Stomach smooth muscle (tissue), 2 donors: ENCODE measurements at regions not wholly inside any gene's neighbourhood (a gene's known extent, or its start where the extent isn't known, plus 50 kb on each side); places are given as distances from the start of the nearest gene placed in this dataset.

Experiments used
- H3K27ac ChIP-seq: one replicate; pipeline ENCODE4 v1.7.0; 2013; ENCODE audit warnings: mild to moderate bottlenecking, low read length, inconsistent platforms
- H3K27me3 ChIP-seq, 2 donors: one replicate each; pipeline ENCODE4 v1.7.0; 2013; ENCODE audit warnings: low read length in 2 of 2; ENCODE audit not compliant: insufficient read depth in 2 of 2, control insufficient read depth in 1 of 2
- H3K36me3 ChIP-seq, 2 donors: one replicate each; pipeline ENCODE4 v1.7.0; 2013; ENCODE audit warnings: low read length in 2 of 2; ENCODE audit not compliant: control insufficient read depth in 2 of 2, insufficient read depth in 2 of 2
- H3K4me1 ChIP-seq: one replicate; pipeline ENCODE4 v1.7.0; 2013; ENCODE audit warnings: low read length; ENCODE audit not compliant: control insufficient read depth, insufficient read depth
- H3K4me3 ChIP-seq, 2 donors: one replicate each; pipeline ENCODE4 v1.7.0; 2013; ENCODE audit warnings: low read length in 2 of 2
- H3K9ac ChIP-seq, 2 donors: one replicate each; pipeline ENCODE4 v1.7.0; 2013; ENCODE audit warnings: low read length in 2 of 2, mild to moderate bottlenecking in 1 of 2
- H3K9me3 ChIP-seq, 2 donors: one replicate each; pipeline ENCODE4 v1.7.0; 2013; ENCODE audit warnings: low read length in 2 of 2; ENCODE audit not compliant: control insufficient read depth in 2 of 2
- donor health status: healthy.
- donor health status: Pancreatic carcinoma.

- H3K9me3 ChIP-seq, result peaks cover 5 to 6% of the 10 kb centered on the region in 2 donors
- H3K9ac ChIP-seq, result no peak overlapping the region
- no peak overlapping the region for H3K4me3 ChIP-seq
- no peaks in the 10 kb centered on the region for H3K36me3 ChIP-seq
- H3K27me3 ChIP-seq, result no peaks in the 10 kb centered on the region
- H3K27ac ChIP-seq, result no peak overlapping the region
- peaks cover 12% of the 10 kb centered on the region for H3K4me1 ChIP-seq
Measured at GRCh38 chr1:164366014-164366413, 193.0 kb upstream of the PBX1 start.

DNA sequence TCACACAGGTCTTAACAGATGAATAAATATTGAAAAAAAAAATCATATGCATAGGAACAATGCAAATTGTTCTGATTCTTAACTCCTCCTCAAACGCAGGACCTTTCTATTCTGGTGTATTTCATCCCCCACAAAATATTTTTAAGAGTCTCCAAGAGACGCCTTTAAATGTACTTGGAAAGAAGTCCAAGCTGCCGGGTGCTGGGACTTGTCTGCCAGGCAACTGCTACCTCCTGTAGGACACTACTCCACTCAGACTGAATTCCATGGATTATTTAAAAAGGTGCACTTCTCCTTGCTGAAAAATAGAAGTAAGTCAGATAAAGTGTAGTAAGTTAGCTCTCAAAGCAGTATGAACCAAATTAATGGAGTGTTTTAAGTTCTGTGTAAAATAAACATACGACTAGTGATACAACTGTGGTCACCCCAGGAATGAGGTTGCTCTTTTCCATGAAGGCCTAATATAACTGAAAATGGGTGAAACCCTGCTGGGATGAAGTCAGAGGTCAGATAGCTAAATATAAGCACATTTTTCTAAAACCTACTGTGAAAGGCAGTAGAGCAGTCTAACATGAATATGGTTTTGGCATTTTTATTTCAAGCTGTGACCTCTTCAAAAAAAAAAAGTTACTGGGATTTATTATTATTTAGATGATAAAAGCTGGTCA lies 189.2 kb upstream of the PBX1 start:
- Histone ChIP-seq H3K4me3 (peak overlapping the region in 1 of 2 donors; percentile 32), H3K27ac (peak overlapping the region; percentile 19)

DNA sequence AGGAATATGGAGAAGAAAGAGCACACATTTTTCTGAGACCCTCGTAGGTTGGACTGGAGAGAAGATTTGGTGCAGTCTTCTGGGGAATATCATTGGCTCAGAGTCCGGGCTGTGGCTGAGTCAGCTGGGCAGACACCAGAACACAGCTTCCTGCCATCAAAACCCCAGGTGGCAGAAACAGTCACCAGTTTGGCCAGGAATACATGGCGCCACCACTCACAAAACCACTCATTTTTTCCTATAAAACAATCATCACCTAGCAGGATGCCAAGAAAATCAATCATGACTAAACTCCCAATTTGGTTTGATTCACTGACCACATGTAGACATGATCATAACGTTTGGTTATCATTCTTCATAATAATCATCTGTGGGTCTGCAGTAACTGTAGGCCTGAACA lies 178.1 kb upstream of the PBX1 start:
- Histone ChIP-seq H3K4me1 (no peaks in the 10 kb centered on the region), H3K27me3 (no peaks in the 10 kb centered on the region), H3K9ac (no peak overlapping the region), H3K9me3 (no peaks in the 10 kb centered on the region), H3K4me3 (no peak overlapping the region), H3K36me3 (no peaks in the 10 kb centered on the region), H3K27ac (no peak overlapping the region)

More for the DNA sequence above, 189.2 kb upstream of the PBX1 start:
- H3K36me3 ChIP-seq, result no peaks in the 10 kb centered on the region
- H3K9ac ChIP-seq, result no peak overlapping the region
- no peaks in the 10 kb centered on the region for H3K27me3 ChIP-seq
- H3K4me1 ChIP-seq, result peaks cover 2% of the 10 kb centered on the region
- H3K9me3 ChIP-seq, result peaks cover 5 to 6% of the 10 kb centered on the region in 2 donors

GRCh38 chr1:164382384-164382783 lies 176.6 kb upstream of the PBX1 start:
- Histone ChIP-seq H3K9ac (no peak overlapping the region), H3K27me3 (no peaks in the 10 kb centered on the region), H3K36me3 (no peaks in the 10 kb centered on the region), H3K9me3 (no peaks in the 10 kb centered on the region), H3K4me1 (no peaks in the 10 kb centered on the region), H3K4me3 (no peak overlapping the region), H3K27ac (no peak overlapping the region)

GRCh38 chr1:164384262-164384661 lies 174.7 kb upstream of the PBX1 start:
- no peak overlapping the region for H3K27ac ChIP-seq
- no peaks in the 10 kb centered on the region for H3K36me3 ChIP-seq
- no peak overlapping the region for H3K4me3 ChIP-seq
- no peak overlapping the region for H3K9ac ChIP-seq
- H3K27me3 ChIP-seq, result no peaks in the 10 kb centered on the region
- no peaks in the 10 kb centered on the region for H3K9me3 ChIP-seq
- H3K4me1 ChIP-seq, result no peaks in the 10 kb centered on the region

GRCh38 chr1:164417016-164417704 lies 141.8 kb upstream of the PBX1 start:
- Histone ChIP-seq H3K27ac (no peak overlapping the region), H3K9ac (no peak overlapping the region), H3K4me1 (no peaks in the 10 kb centered on the region), H3K36me3 (no peaks in the 10 kb centered on the region), H3K9me3 (no peaks in the 10 kb centered on the region), H3K4me3 (no peak overlapping the region), H3K27me3 (no peaks in the 10 kb centered on the region)

DNA sequence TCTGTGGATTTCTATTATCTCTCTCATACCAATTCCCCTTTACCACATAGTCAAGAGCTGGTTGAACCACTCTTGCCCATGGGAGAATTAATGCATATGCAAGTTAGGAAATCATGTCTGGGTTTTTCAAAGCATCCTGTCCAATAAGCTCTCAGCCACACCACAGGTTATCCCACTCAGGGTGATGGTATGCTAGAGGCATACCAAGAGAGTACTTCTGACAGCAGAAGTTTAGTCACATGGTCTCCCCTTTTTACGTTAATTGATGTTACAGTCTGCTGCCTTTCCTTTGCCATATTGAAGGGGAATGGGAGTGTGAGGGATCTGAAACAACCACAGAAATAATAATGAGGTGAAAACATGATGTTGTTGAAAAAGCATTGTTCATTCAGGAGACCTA lies 135.8 kb upstream of the PBX1 start:
- Histone ChIP-seq H3K4me1 (no peaks in the 10 kb centered on the region), H3K9me3 (no peaks in the 10 kb centered on the region), H3K27ac (no peak overlapping the region), H3K36me3 (no peaks in the 10 kb centered on the region), H3K27me3 (no peaks in the 10 kb centered on the region), H3K4me3 (no peak overlapping the region), H3K9ac (no peak overlapping the region)

GRCh38 chr1:164433141-164433817 lies 125.7 kb upstream of the PBX1 start:
- Histone ChIP-seq H3K27ac (no peak overlapping the region), H3K4me3 (no peak overlapping the region), H3K9ac (no peak overlapping the region), H3K36me3 (no peaks in the 10 kb centered on the region), H3K27me3 (no peaks in the 10 kb centered on the region), H3K4me1 (peaks cover 2% of the 10 kb centered on the region), H3K9me3 (no peaks in the 10 kb centered on the region)

DNA sequence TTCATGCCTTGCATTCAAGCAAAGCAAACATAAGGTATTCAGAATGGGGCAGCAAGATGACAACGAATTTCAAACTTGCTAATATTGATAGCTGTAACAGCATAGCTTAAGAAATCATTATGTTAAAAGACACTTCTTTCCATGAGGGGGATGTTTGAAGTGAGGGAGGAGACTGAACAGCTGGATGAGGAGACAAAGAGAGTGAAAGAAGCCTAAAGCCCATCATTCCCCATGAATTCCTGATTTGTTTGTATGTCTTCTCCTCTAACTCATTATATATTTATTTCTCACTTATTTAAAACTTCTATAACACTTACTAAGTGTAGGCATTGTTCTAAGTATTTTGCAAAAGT lies 125.2 kb upstream of the PBX1 start:
- H3K4me3 ChIP-seq, result no peak overlapping the region
- H3K27ac ChIP-seq, result no peak overlapping the region
- H3K27me3 ChIP-seq, result no peaks in the 10 kb centered on the region
- no peaks in the 10 kb centered on the region for H3K36me3 ChIP-seq
- H3K4me1 ChIP-seq, result peaks cover 2% of the 10 kb centered on the region
- no peaks in the 10 kb centered on the region for H3K9me3 ChIP-seq
- H3K9ac ChIP-seq, result no peak overlapping the region

GRCh38 chr1:164440232-164440631 lies 118.8 kb upstream of the PBX1 start:
- no peaks in the 10 kb centered on the region for H3K9me3 ChIP-seq
- H3K27me3 ChIP-seq, result no peaks in the 10 kb centered on the region
- H3K27ac ChIP-seq, result no peak overlapping the region
- peaks cover 4% of the 10 kb centered on the region for H3K4me1 ChIP-seq
- H3K9ac ChIP-seq, result no peak overlapping the region
- no peaks in the 10 kb centered on the region for H3K36me3 ChIP-seq
- H3K4me3 ChIP-seq, result no peak overlapping the region

DNA sequence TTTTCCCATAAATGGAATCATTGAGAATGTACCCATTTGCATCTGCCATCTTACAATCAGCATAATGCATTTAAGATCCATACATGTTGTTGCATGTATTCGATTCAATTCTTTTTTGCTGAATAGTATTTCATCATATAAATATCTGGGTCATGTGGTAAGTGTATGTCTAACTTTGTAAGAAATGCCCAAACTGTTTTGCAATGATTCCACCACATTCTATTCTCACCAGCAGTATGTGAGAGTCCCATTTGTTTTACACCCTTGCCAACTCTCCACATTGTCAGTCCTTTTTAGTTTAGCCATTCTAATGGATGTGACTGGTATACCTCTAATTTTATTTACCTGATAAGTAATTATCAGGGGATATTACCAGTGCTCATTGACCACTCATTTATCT lies 115.8 kb upstream of the PBX1 start:
- Histone ChIP-seq H3K9me3 (no peaks in the 10 kb centered on the region), H3K4me1 (peaks cover 4% of the 10 kb centered on the region), H3K27ac (no peak overlapping the region), H3K9ac (no peak overlapping the region), H3K36me3 (no peaks in the 10 kb centered on the region), H3K4me3 (no peak overlapping the region), H3K27me3 (no peaks in the 10 kb centered on the region)
